ENCODE measurements at regions not wholly inside any gene's neighbourhood (a gene's known extent, or its start where the extent isn't known, plus 50 kb on each side); places are given as distances from the start of the nearest gene placed in this dataset.

DNA sequence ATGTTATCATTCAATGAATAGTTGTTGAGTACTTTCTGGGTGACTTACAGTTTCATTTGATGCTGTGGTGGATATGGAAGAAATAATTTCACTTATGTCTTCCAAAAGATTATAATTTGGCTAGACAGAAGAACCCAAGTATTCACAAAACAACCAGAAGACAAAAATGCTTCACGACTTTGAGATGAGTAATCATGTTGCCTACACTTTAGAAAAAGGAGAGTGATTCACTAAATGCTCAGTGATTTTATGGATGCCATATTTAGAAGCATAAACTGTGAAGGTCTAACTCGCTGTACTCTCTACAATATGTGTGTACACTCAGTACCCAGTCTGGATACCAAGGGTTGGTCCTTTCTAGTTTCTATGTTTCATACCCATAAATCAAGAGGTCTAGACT, 101.3 kb upstream of the E2F7 start:
- TF ChIP-seq, protein P1, sequence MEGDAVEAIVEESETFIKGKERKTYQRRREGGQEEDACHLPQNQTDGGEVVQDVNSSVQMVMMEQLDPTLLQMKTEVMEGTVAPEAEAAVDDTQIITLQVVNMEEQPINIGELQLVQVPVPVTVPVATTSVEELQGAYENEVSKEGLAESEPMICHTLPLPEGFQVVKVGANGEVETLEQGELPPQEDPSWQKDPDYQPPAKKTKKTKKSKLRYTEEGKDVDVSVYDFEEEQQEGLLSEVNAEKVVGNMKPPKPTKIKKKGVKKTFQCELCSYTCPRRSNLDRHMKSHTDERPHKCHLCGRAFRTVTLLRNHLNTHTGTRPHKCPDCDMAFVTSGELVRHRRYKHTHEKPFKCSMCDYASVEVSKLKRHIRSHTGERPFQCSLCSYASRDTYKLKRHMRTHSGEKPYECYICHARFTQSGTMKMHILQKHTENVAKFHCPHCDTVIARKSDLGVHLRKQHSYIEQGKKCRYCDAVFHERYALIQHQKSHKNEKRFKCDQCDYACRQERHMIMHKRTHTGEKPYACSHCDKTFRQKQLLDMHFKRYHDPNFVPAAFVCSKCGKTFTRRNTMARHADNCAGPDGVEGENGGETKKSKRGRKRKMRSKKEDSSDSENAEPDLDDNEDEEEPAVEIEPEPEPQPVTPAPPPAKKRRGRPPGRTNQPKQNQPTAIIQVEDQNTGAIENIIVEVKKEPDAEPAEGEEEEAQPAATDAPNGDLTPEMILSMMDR (IDR thresholded peaks at IDR 0.05), result no peak
- TF ChIP-seq REST (IDR thresholded peaks at IDR 0.05; ENCODE audit: insufficient read depth in 1 of 2, low read depth in 2 of 2, low read length in 1 of 2) (no peak), SIN3A (IDR thresholded peaks at IDR 0.05; ENCODE audit: borderline replicate concordance, insufficient read depth, low read depth, low read length) (no peak), POLR2AphosphoS5 (IDR thresholded peaks at IDR 0.05; ENCODE audit: low read depth, low read length) (no peak), TCF7L2 (IDR thresholded peaks at IDR 0.05; ENCODE audit: low read depth, low read length) (no peak)

Data from Panc1 (cell line).